Activated T-helper 2 cell treated with anti-CD3 and anti-CD28 coated beads, Interferon-gamma antibody, Interleukin-2, Interleukin-4, amounts not matched to agents 10 μg/mL and 5 μg/mL and 100 μg/mL, durations not matched to agents 14 hours and 24 hours and 36 hours (primary cell): ENCODE measurements at regions not wholly inside any gene's neighbourhood (a gene's known extent, or its start where the extent isn't known, plus 50 kb on each side); places are given as distances from the start of the nearest gene placed in this dataset.

Source experiments
- DNase-seq: peaks from one replicate; pipeline ENCODE4 v3.0.0; 2021; ENCODE audit warnings: low spot score
- H3K27ac Mint-ChIP-seq: one replicate; pipeline ENCODE4 v1.8.0; 2021; ENCODE audit warnings: mixed read lengths
- H3K27me3 Mint-ChIP-seq: one replicate; pipeline ENCODE4 v1.8.0; 2021; ENCODE audit warnings: low read depth, mixed read lengths
- H3K36me3 Mint-ChIP-seq: one replicate; pipeline ENCODE4 v1.8.0; 2021; ENCODE audit warnings: low read depth, mixed read lengths
- H3K4me1 Mint-ChIP-seq: one replicate; pipeline ENCODE4 v1.8.0; 2021; ENCODE audit warnings: low read depth, mixed read lengths
- H3K4me3 Mint-ChIP-seq: one replicate; pipeline ENCODE4 v1.8.0; 2021; ENCODE audit warnings: low read depth, mild to moderate bottlenecking, moderate library complexity, mixed read lengths
- H3K9me3 Mint-ChIP-seq: one replicate; pipeline ENCODE4 v1.8.0; 2021; ENCODE audit warnings: mixed read lengths
- intact Hi-C: fragments of 100-400 bp; cut with micrococcal nuclease; formaldehyde crosslinking; loops from one replicate; pipeline ENCODE4 v1.15.1; 2023

GRCh38 chr20:59460352-59460751 is 144.0 kb upstream of the PHACTR3 start:
- DNase-seq: no peak
- no peaks in the 10 kb centered on the region for H3K36me3 Mint-ChIP-seq
- intact Hi-C loops: no loop called here

DNA sequence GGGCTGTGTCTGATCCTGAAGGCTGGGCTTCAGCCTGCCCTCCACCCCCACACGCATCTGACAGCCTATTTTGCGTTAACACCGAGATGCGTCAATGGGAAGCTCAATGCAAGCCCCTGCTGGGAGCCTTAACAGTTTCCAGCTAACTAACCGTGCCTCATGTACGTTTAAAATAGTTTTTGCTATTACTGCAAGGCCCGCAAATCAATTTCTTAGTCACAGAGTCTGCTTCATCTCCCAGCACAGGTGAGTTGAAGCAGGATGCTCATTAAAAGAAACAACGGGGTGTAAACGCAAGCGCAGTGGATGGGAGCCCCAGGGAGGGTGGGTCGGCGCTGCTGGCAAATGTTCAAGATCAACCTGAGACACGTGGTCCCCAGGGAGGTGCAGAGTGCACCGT is 142.8 kb upstream of the PHACTR3 start:
- intact Hi-C loops: no loop called here
- Mint-ChIP-seq H3K36me3 (no peaks in the 10 kb centered on the region), H3K27me3 (peaks cover 3% of the 10 kb centered on the region), H3K9me3 (no peaks in the 10 kb centered on the region), H3K4me3 (no peak overlapping the region), H3K27ac (no peak overlapping the region), H3K4me1 (no peaks in the 10 kb centered on the region)
- no peak for DNase-seq

More at GRCh38 chr20:59460352-59460751, 144.0 kb upstream of the PHACTR3 start:
- no peaks in the 10 kb centered on the region for H3K4me1 Mint-ChIP-seq
- no peak overlapping the region for H3K27ac Mint-ChIP-seq
- peaks cover 3% of the 10 kb centered on the region for H3K27me3 Mint-ChIP-seq
- H3K4me3 Mint-ChIP-seq: no peak overlapping the region
- no peaks in the 10 kb centered on the region for H3K9me3 Mint-ChIP-seq

- Mint-ChIP-seq H3K36me3 (no peaks in the 10 kb centered on the region), H3K4me3 (no peak overlapping the region), H3K27me3 (peaks cover 3% of the 10 kb centered on the region), H3K27ac (no peak overlapping the region), H3K4me1 (no peaks in the 10 kb centered on the region), H3K9me3 (no peaks in the 10 kb centered on the region)
- intact Hi-C loops: no loop called here
- DNase-seq: no peak
Measured at GRCh38 chr20:59462249-59462648, 142.1 kb upstream of the PHACTR3 start.

DNA sequence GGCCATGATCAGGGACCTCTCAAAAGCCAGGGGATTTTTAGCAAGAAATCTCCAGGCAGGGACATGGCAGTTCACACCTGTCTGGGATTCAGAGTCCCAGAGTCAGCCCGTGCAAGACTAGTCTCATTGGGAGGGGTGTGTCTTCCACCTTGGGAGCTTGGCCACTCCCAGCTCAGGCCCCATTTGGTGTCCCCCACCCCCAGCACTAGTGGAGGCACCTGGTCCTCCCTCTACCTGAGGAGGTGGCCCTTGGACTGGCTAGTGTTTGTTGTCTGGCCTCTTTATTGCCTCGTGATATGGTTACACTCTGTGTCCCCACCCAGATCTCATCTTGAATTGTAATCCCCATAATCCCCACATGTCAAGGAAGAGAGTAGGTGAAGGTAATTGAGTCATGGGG is 140.8 kb upstream of the PHACTR3 start:
- H3K9me3 Mint-ChIP-seq: no peaks in the 10 kb centered on the region
- no peaks in the 10 kb centered on the region for H3K36me3 Mint-ChIP-seq
- H3K4me1 Mint-ChIP-seq: no peaks in the 10 kb centered on the region
- no peak for DNase-seq
- H3K27me3 Mint-ChIP-seq: peaks cover 3% of the 10 kb centered on the region
- no peak overlapping the region for H3K4me3 Mint-ChIP-seq
- no peak overlapping the region for H3K27ac Mint-ChIP-seq
- intact Hi-C loops: no loop called here

DNA sequence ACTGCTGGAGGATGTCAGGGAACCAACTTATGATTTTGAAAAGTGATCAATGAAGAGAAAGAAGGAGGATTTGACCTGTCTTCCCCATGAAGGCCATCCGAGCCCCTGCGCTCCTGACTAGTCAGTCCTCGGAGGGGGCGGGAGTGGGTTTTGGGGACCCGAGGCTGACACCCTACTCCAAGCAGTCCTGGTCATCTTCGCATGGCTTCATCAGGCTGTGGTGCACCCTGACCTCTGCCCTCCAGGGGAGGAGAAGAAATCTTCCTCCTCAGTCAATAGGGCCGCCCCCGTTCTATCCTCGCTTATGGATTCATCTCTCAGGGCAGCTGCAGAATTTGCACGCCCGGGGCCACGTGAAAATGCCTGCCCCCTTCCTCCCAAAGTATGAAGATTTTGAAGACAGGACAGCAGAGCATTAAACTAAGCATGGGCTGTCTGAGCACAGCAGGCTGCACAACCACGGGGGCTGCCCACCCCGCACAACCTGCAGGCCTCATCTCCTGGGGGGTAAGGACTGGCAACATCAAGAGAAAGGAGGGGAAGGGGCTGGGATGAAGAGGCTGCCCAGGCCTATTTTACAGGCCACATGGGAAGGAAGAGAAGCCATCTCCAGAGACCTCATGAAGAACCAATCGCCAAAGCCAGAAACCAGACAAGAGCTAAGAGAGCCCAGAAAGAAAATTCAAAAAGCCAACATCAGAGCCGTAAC is 138.1 kb upstream of the PHACTR3 start:
- intact Hi-C loops: no loop called here
- no peak for DNase-seq
- Mint-ChIP-seq H3K4me3 (no peak overlapping the region), H3K27me3 (peaks cover 3% of the 10 kb centered on the region), H3K27ac (no peak overlapping the region), H3K9me3 (no peaks in the 10 kb centered on the region), H3K36me3 (no peaks in the 10 kb centered on the region), H3K4me1 (no peaks in the 10 kb centered on the region)

- H3K36me3 Mint-ChIP-seq: no peaks in the 10 kb centered on the region
- no peak overlapping the region for H3K4me3 Mint-ChIP-seq
- H3K4me1 Mint-ChIP-seq: no peaks in the 10 kb centered on the region
- no peak for DNase-seq
- intact Hi-C loops: no loop called here
- H3K27me3 Mint-ChIP-seq: peaks cover 3% of the 10 kb centered on the region
- H3K9me3 Mint-ChIP-seq: no peaks in the 10 kb centered on the region
- H3K27ac Mint-ChIP-seq: no peak overlapping the region
Measured at GRCh38 chr20:59468831-59469230, 135.5 kb upstream of the PHACTR3 start.

GRCh38 chr20:59469267-59470252 is 134.8 kb upstream of the PHACTR3 start:
- H3K4me1 Mint-ChIP-seq: no peaks in the 10 kb centered on the region
- no peak overlapping the region for H3K4me3 Mint-ChIP-seq
- no peak overlapping the region for H3K27ac Mint-ChIP-seq
- H3K27me3 Mint-ChIP-seq: peaks cover 5% of the 10 kb centered on the region
- no peak for DNase-seq
- no peaks in the 10 kb centered on the region for H3K36me3 Mint-ChIP-seq
- H3K9me3 Mint-ChIP-seq: no peaks in the 10 kb centered on the region
- intact Hi-C loops: no loop called here

GRCh38 chr20:59470521-59470920 is 133.8 kb upstream of the PHACTR3 start:
- no peaks in the 10 kb centered on the region for H3K9me3 Mint-ChIP-seq
- intact Hi-C loops: no loop called here
- no peak overlapping the region for H3K4me3 Mint-ChIP-seq
- no peaks in the 10 kb centered on the region for H3K4me1 Mint-ChIP-seq
- peaks cover 5% of the 10 kb centered on the region for H3K27me3 Mint-ChIP-seq
- H3K36me3 Mint-ChIP-seq: no peaks in the 10 kb centered on the region
- no peak for DNase-seq
- H3K27ac Mint-ChIP-seq: no peak overlapping the region

- no peaks in the 10 kb centered on the region for H3K4me1 Mint-ChIP-seq
Measured at GRCh38 chr20:59471653-59472421, 132.5 kb upstream of the PHACTR3 start.

GRCh38 chr20:59473742-59474141 is 130.6 kb upstream of the PHACTR3 start:
- Mint-ChIP-seq H3K27ac (no peak overlapping the region), H3K27me3 (peaks cover 14% of the 10 kb centered on the region), H3K9me3 (no peaks in the 10 kb centered on the region), H3K4me3 (no peak overlapping the region), H3K4me1 (no peaks in the 10 kb centered on the region), H3K36me3 (no peaks in the 10 kb centered on the region)
- intact Hi-C loops: no loop called here
- DNase-seq: no peak

More at GRCh38 chr20:59471653-59472421, 132.5 kb upstream of the PHACTR3 start:
- Mint-ChIP-seq H3K27ac (no peak overlapping the region), H3K4me3 (no peak overlapping the region), H3K27me3 (peaks cover 9% of the 10 kb centered on the region), H3K9me3 (no peaks in the 10 kb centered on the region), H3K36me3 (no peaks in the 10 kb centered on the region)
- intact Hi-C loops: no loop called here
- DNase-seq: no peak

- Mint-ChIP-seq H3K36me3 (no peaks in the 10 kb centered on the region), H3K9me3 (no peaks in the 10 kb centered on the region), H3K4me1 (no peaks in the 10 kb centered on the region), H3K27ac (no peak overlapping the region), H3K27me3 (peaks cover 13% of the 10 kb centered on the region), H3K4me3 (no peak overlapping the region)
- no peak for DNase-seq
- intact Hi-C loops: no loop called here
Measured at GRCh38 chr20:59481067-59481466, 123.3 kb upstream of the PHACTR3 start.

DNA sequence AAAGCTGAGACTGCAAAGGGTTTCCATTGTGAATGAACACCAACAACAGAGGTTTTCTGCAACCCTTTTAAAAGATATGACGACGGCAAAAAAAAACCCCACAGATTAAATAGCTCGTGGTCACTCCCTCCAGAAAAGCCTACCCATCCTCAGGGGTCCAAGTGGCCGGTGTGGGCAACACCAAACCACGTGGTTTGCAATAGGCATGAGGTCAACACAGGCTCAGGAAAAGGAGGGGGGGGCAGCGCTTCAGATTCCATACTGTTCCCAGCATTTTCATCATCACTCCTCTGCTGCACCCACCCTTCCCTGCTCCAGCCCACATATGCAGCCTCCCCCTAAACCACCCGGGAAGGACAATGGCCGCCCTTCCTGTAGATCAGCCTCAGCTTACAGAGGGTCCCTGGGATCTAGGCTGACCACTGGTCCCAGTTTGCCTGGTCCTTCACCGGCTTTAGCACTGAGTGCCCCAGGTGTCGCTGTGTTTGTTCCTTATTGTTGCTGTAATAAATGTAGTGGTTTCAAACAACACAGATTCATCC is 122.8 kb upstream of the PHACTR3 start:
- H3K4me1 Mint-ChIP-seq: no peaks in the 10 kb centered on the region
- H3K4me3 Mint-ChIP-seq: no peak overlapping the region
- H3K27ac Mint-ChIP-seq: no peak overlapping the region
- no peaks in the 10 kb centered on the region for H3K36me3 Mint-ChIP-seq
- DNase-seq: no peak
- H3K27me3 Mint-ChIP-seq: peaks cover 11% of the 10 kb centered on the region
- no peaks in the 10 kb centered on the region for H3K9me3 Mint-ChIP-seq
- intact Hi-C loops: no loop called here
